Kidney (tissue), 13 donors: ENCODE measurements at regions not wholly inside any gene's neighbourhood (a gene's known extent, or its start where the extent isn't known, plus 50 kb on each side); places are given as distances from the start of the nearest gene placed in this dataset.

Experiments
- DNase-seq, 5 donors: peaks; one replicate each; pipeline ENCODE4 v3.0.0-alpha.2; 2013 to 2020
- FAIRE-seq: peaks from 2 replicates; lab custom pipeline; 2012; peaks lifted over from hg19 to GRCh38; lab: Jason Lieb, UNC
- H3K27ac ChIP-seq, 2 donors: one replicate each; pipeline ENCODE4 v1.7.0; 2013; ENCODE audit warnings: low read depth in 2 of 2, low read length in 2 of 2, inconsistent platforms in 1 of 2
- H3K27me3 ChIP-seq: one replicate; pipeline ENCODE4 v1.7.1; 2013; ENCODE audit warnings: low read length, inconsistent platforms; ENCODE audit not compliant: control insufficient read depth, insufficient read depth
- H3K36me3 ChIP-seq, 3 donors: one replicate each; pipeline versions ENCODE4 v1.7.0 to v1.7.1; 2013; ENCODE audit warnings: low read length in 3 of 3, control low read depth in 1 of 3, inconsistent platforms in 1 of 3; ENCODE audit not compliant: insufficient read depth in 3 of 3, control insufficient read depth in 2 of 3
- H3K4me1 ChIP-seq, 3 donors: one replicate each; pipeline versions ENCODE4 v1.7.0 to v1.7.1; 2013; ENCODE audit warnings: low read length in 3 of 3, inconsistent platforms in 1 of 3, low read depth in 1 of 3; ENCODE audit not compliant: control insufficient read depth in 2 of 3, insufficient read depth in 2 of 3
- H3K4me3 ChIP-seq, 3 donors: one replicate each; pipeline versions ENCODE4 v1.7.0 to v1.8.1; 2013; ENCODE audit warnings: low read length in 3 of 3, control low read depth in 1 of 3, inconsistent platforms in 1 of 3
- H3K9ac ChIP-seq, 3 donors: one replicate each; pipeline versions ENCODE4 v1.7.0 to v1.7.1; 2013; ENCODE audit warnings: low read length in 3 of 3, control low read depth in 1 of 3, inconsistent platforms in 1 of 3
- H3K9me3 ChIP-seq, 3 donors: one replicate each; pipeline versions ENCODE4 v1.7.0 to v1.7.1; 2013; ENCODE audit warnings: low read length in 3 of 3, control low read depth in 1 of 3, inconsistent platforms in 1 of 3; ENCODE audit not compliant: control insufficient read depth in 2 of 3, insufficient read depth in 1 of 3
- CTCF ChIP-seq: IDR thresholded peaks from 3 replicates; pipeline ENCODE4 v1.5.1; 2012; ENCODE audit warnings: mild to moderate bottlenecking, moderate library complexity, borderline replicate concordance; ENCODE audit not compliant: insufficient read depth; ENCODE audit errors: extremely low read depth
- intact Hi-C: fragments of 100-400 bp; cut with DNase I; formaldehyde crosslinking; loops from one replicate; pipeline ENCODE4 v1.11.1; 2022
- donor health status: control.
- donor health status: control.
- donor health status: control.
- donor health status: control.
- donor health status: control.
- donor health status: DM: yes; HTN: yes; CAD: no.
- donor health status: Normal renal cell carcinoma (clear cell type).

- H3K9me3 ChIP-seq, result no peaks in the 10 kb centered on the region
- no peak overlapping the region for H3K4me3 ChIP-seq
- no peak for TF ChIP-seq CTCF
- H3K4me1 ChIP-seq, result no peaks in the 10 kb centered on the region
- intact Hi-C loops, result no loop called here
- H3K36me3 ChIP-seq, result no peaks in the 10 kb centered on the region
- peak in 1 of 5 donors; percentile 33 for DNase-seq
- no peak for FAIRE-seq
- H3K9ac ChIP-seq, result no peak overlapping the region
- no peaks in the 10 kb centered on the region for H3K27me3 ChIP-seq
- no peak overlapping the region for H3K27ac ChIP-seq
Measured at GRCh38 chr10:42983591-42983990, 93.3 kb upstream of the RET start.

GRCh38 chr10:42984035-42984610 is 92.7 kb upstream of the RET start:
- H3K4me1 ChIP-seq, result peaks cover 0 to 1% (median 0%) of the 10 kb centered on the region in 3 donors
- intact Hi-C loops, result no loop called here
- no peaks in the 10 kb centered on the region for H3K9me3 ChIP-seq
- no peaks in the 10 kb centered on the region for H3K27me3 ChIP-seq
- H3K9ac ChIP-seq, result no peak overlapping the region
- FAIRE-seq, result no peak
- DNase-seq, result no peak
- no peaks in the 10 kb centered on the region for H3K36me3 ChIP-seq
- no peak overlapping the region for H3K4me3 ChIP-seq
- TF ChIP-seq CTCF, result no peak
- no peak overlapping the region for H3K27ac ChIP-seq

GRCh38 chr10:42984761-42985325 is 92.0 kb upstream of the RET start:
- intact Hi-C loops, result no loop called here
- FAIRE-seq (no peak), DNase-seq (peak in 1 of 5 donors; percentile 65)

More at GRCh38 chr10:42984761-42985325, 92.0 kb upstream of the RET start:
- Histone ChIP-seq H3K9me3 (no peaks in the 10 kb centered on the region), H3K36me3 (no peaks in the 10 kb centered on the region), H3K4me3 (no peak overlapping the region), H3K9ac (no peak overlapping the region), H3K4me1 (peaks cover 0 to 2% (median 0%) of the 10 kb centered on the region in 3 donors), H3K27me3 (no peaks in the 10 kb centered on the region), H3K27ac (no peak overlapping the region)
- TF ChIP-seq CTCF, result no peak
